Adrenal gland (tissue), 5 donors: ENCODE measurements at regions not wholly inside any gene's neighbourhood (a gene's known extent, or its start where the extent isn't known, plus 50 kb on each side); places are given as distances from the start of the nearest gene placed in this dataset.

Source experiments
- CTCF ChIP-seq, 6 experiments: fragments of 450-650 bp in 4 of 6; fragments of 200-600 bp in 2 of 6; sonication (generic) in 1 of 6; IDR thresholded peaks; 1 replicate in 5 of 6; 2 replicates in 1 of 6; pipeline versions ENCODE4 v1.5.1 to v1.8.0; 2016 to 2021; ENCODE audit warnings: antibody characterized with exemption in 6 of 6, mild to moderate bottlenecking in 2 of 6, moderate library complexity in 1 of 6
- POLR2A ChIP-seq, 2 donors: fragments of 450-650 bp; IDR thresholded peaks; one replicate each; pipeline ENCODE4 v1.6.1; 2017; ENCODE audit warnings: antibody characterized with exemption in 2 of 2, mild to moderate bottlenecking in 2 of 2, moderate library complexity in 1 of 2
- donor health status: DM: no; HTN: no; CAD: no.

DNA sequence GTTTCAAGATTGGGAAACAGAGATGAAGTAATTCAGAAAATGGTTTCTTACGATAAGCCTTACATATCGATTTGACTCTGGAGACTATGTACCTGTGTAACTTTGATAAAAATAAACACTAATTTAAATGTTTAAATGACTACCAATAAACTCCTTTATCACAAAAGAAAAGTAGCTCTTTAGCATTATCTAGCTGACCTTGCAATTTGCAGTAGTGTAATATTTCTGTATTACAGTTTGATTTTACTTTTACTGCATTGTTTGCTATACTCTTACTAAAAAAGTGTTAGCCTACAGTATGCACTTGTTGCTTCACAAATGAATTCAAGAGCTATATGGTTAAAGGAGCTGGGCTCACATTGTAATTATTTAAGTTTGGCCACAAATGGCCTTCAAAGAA lies 77.8 kb upstream of the ZNF804B start:
- no peak for TF ChIP-seq CTCF (IDR thresholded peaks at IDR 0.05)
- TF ChIP-seq POLR2A (IDR thresholded peaks at IDR 0.05), result no peak
